Astrocyte (in vitro differentiated cells and primary cell): ENCODE measurements at regions not wholly inside any gene's neighbourhood (a gene's known extent, or its start where the extent isn't known, plus 50 kb on each side); places are given as distances from the start of the nearest gene placed in this dataset.

ENCODE experiments used
- DNase-seq: peaks from one replicate; pipeline ENCODE4 v3.0.0-alpha.2; 2010; ENCODE audit warnings: low read depth
- FAIRE-seq: peaks from 2 replicates; lab custom pipeline; 2011; peaks lifted over from hg19 to GRCh38; lab: Jason Lieb, UNC
- H2AFZ ChIP-seq: 2 replicates; pipeline ENCODE4 v1.6.0; 2012; ENCODE audit warnings: low read depth, low read length, inconsistent platforms
- H3K27ac ChIP-seq: 2 replicates; pipeline ENCODE4 v1.5.1; 2011; ENCODE audit warnings: low read depth, low read length, inconsistent platforms
- H3K27me3 ChIP-seq: 2 replicates; pipeline ENCODE4 v1.6.0; 2011; ENCODE audit warnings: low read length, inconsistent platforms; ENCODE audit not compliant: insufficient read depth
- H3K36me3 ChIP-seq: 2 replicates; pipeline ENCODE4 v1.5.1; 2011; ENCODE audit warnings: low read length, inconsistent platforms; ENCODE audit not compliant: insufficient read depth
- H3K4me1 ChIP-seq: 2 replicates; pipeline ENCODE4 v1.5.1; 2011; ENCODE audit warnings: low read length, inconsistent platforms; ENCODE audit not compliant: insufficient read depth
- H3K4me2 ChIP-seq: 2 replicates; pipeline ENCODE4 v1.6.0; 2012; ENCODE audit warnings: low read length, inconsistent platforms
- H3K4me3 ChIP-seq: 2 replicates; pipeline ENCODE4 v1.5.1; 2011; ENCODE audit warnings: low read depth, mild to moderate bottlenecking, low read length, inconsistent platforms; ENCODE audit not compliant: insufficient read depth
- H3K79me2 ChIP-seq: 2 replicates; pipeline ENCODE4 v1.6.0; 2012; ENCODE audit warnings: mild to moderate bottlenecking, low read length, inconsistent platforms; ENCODE audit not compliant: insufficient read depth
- H3K9ac ChIP-seq: 2 replicates; pipeline ENCODE4 v1.6.0; 2012; ENCODE audit warnings: mild to moderate bottlenecking, low read length, inconsistent platforms
- H3K9me3 ChIP-seq: 2 replicates; pipeline ENCODE4 v1.5.1; 2012; ENCODE audit warnings: low read depth, mild to moderate bottlenecking, low read length, inconsistent platforms; ENCODE audit not compliant: insufficient read depth
- H4K20me1 ChIP-seq: 2 replicates; pipeline ENCODE4 v1.6.0; 2012; ENCODE audit warnings: low read length, inconsistent platforms; ENCODE audit not compliant: insufficient read depth
- H3K27ac Mint-ChIP-seq: one replicate; pipeline ENCODE4 v1.8.0; 2021; ENCODE audit warnings: mild to moderate bottlenecking, mixed read lengths; ENCODE audit not compliant: unreplicated experiment
- H3K27me3 Mint-ChIP-seq: one replicate; pipeline ENCODE4 v1.8.0; 2021; ENCODE audit warnings: low read depth, mixed read lengths; ENCODE audit not compliant: unreplicated experiment
- H3K36me3 Mint-ChIP-seq: one replicate; pipeline ENCODE4 v1.8.0; 2021; ENCODE audit warnings: low read depth, mixed read lengths; ENCODE audit not compliant: unreplicated experiment
- H3K4me1 Mint-ChIP-seq: one replicate; pipeline ENCODE4 v1.8.0; 2021; ENCODE audit warnings: low read depth, mixed read lengths; ENCODE audit not compliant: unreplicated experiment
- H3K4me3 Mint-ChIP-seq: one replicate; pipeline ENCODE4 v1.8.0; 2021; ENCODE audit warnings: mild to moderate bottlenecking, moderate library complexity, mixed read lengths; ENCODE audit not compliant: unreplicated experiment
- H3K9me3 Mint-ChIP-seq: one replicate; pipeline ENCODE4 v1.8.0; 2021; ENCODE audit warnings: mild to moderate bottlenecking, mixed read lengths; ENCODE audit not compliant: unreplicated experiment
- EZH2 ChIP-seq: IDR thresholded peaks from 2 replicates; pipeline ENCODE4 v1.6.1; 2012; ENCODE audit warnings: mild to moderate bottlenecking, low read length, inconsistent platforms; ENCODE audit not compliant: insufficient read depth
- TF ChIP-seq, protein P1 (sequence below): IDR thresholded peaks from 2 replicates; pipeline ENCODE4 v1.5.1; 2011; ENCODE audit warnings: low read depth, mild to moderate bottlenecking, inconsistent platforms, low read length, moderate library complexity; ENCODE audit not compliant: insufficient read depth

- Mint-ChIP-seq H3K9me3 (no peaks in the 10 kb centered on the region), H3K27ac (no peak overlapping the region), H3K27me3 (no peaks in the 10 kb centered on the region), H3K4me3 (no peak overlapping the region), H3K4me1 (no peaks in the 10 kb centered on the region), H3K36me3 (no peaks in the 10 kb centered on the region)
- FAIRE-seq (no peak), DNase-seq (no peak)
- Histone ChIP-seq H3K4me1 (no peaks in the 10 kb centered on the region), H3K4me3 (no peak overlapping the region), H3K27me3 (no peaks in the 10 kb centered on the region), H3K9ac (no peak overlapping the region), H3K4me2 (no peak overlapping the region), H2AFZ (no peak overlapping the region), H3K79me2 (no peaks in the 10 kb centered on the region), H3K9me3 (no peaks in the 10 kb centered on the region), H3K27ac (no peak overlapping the region), H4K20me1 (no peaks in the 10 kb centered on the region), H3K36me3 (no peaks in the 10 kb centered on the region)
- TF ChIP-seq, protein P1, sequence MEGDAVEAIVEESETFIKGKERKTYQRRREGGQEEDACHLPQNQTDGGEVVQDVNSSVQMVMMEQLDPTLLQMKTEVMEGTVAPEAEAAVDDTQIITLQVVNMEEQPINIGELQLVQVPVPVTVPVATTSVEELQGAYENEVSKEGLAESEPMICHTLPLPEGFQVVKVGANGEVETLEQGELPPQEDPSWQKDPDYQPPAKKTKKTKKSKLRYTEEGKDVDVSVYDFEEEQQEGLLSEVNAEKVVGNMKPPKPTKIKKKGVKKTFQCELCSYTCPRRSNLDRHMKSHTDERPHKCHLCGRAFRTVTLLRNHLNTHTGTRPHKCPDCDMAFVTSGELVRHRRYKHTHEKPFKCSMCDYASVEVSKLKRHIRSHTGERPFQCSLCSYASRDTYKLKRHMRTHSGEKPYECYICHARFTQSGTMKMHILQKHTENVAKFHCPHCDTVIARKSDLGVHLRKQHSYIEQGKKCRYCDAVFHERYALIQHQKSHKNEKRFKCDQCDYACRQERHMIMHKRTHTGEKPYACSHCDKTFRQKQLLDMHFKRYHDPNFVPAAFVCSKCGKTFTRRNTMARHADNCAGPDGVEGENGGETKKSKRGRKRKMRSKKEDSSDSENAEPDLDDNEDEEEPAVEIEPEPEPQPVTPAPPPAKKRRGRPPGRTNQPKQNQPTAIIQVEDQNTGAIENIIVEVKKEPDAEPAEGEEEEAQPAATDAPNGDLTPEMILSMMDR, result no peak
- TF ChIP-seq EZH2, result no peak
These were observed 517.0 kb downstream of the TENT5A start for GRCh38 chr6:81235512-81235911.

- H3K4me3 Mint-ChIP-seq, result no peak overlapping the region
- DNase-seq (no peak), FAIRE-seq (no peak)
- H3K4me3 ChIP-seq, result no peak overlapping the region
- H3K79me2 ChIP-seq, result no peaks in the 10 kb centered on the region
- H4K20me1 ChIP-seq, result no peaks in the 10 kb centered on the region
- H3K27me3 Mint-ChIP-seq, result no peaks in the 10 kb centered on the region
- no peak overlapping the region for H3K9ac ChIP-seq
- no peaks in the 10 kb centered on the region for H3K27me3 ChIP-seq
- H3K27ac Mint-ChIP-seq, result no peak overlapping the region
- H3K9me3 Mint-ChIP-seq, result no peaks in the 10 kb centered on the region
- no peaks in the 10 kb centered on the region for H3K9me3 ChIP-seq
- no peak overlapping the region for H3K4me2 ChIP-seq
- H2AFZ ChIP-seq, result no peak overlapping the region
- TF ChIP-seq, protein P1, result no peak
- no peak for TF ChIP-seq EZH2
- no peaks in the 10 kb centered on the region for H3K36me3 Mint-ChIP-seq
- H3K4me1 ChIP-seq, result no peaks in the 10 kb centered on the region
- no peaks in the 10 kb centered on the region for H3K36me3 ChIP-seq
- no peak overlapping the region for H3K27ac ChIP-seq
- H3K4me1 Mint-ChIP-seq, result no peaks in the 10 kb centered on the region
These were observed 518.5 kb downstream of the TENT5A start for GRCh38 chr6:81233990-81234389.

DNA sequence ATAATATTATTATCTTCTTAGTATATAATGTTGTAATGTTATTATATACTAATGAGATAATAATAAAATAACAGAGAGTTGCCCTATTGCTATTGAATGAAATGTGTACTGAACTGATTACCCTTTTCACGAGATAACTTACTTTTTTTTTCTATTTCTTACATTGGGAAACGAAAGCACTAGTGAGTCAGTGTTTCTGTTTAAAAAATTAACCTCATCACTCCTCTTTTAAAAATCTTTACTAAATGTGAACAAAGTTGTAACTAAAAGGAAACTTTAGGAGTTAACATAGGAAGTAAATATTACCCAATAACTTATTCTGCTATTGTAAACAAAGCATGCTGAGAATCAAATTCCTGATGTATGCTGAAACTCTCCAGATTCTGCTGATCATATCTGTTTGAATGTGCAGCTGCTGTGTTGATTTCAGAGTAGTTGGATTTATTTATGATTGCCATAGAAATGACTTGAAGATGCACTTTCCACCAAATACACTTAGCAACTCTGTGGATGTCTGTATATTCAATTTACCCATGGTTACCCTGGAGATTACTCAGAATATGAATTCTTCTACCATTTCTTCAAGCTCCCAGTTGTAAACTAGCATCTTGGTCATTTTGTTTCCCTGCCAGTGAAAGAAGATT lies 523.4 kb downstream of the TENT5A start:
- no peak overlapping the region for H3K9ac ChIP-seq

More for the DNA sequence above, 523.4 kb downstream of the TENT5A start:
- H3K27ac ChIP-seq, result no peak overlapping the region
- H3K4me3 ChIP-seq, result no peak overlapping the region
- no peaks in the 10 kb centered on the region for H3K4me1 ChIP-seq
- H4K20me1 ChIP-seq, result no peaks in the 10 kb centered on the region
- no peaks in the 10 kb centered on the region for H3K4me1 Mint-ChIP-seq
- no peaks in the 10 kb centered on the region for H3K27me3 ChIP-seq
- no peaks in the 10 kb centered on the region for H3K9me3 Mint-ChIP-seq
- no peak overlapping the region for H3K27ac Mint-ChIP-seq
- no peak overlapping the region for H3K4me2 ChIP-seq
- no peaks in the 10 kb centered on the region for H3K27me3 Mint-ChIP-seq
- no peaks in the 10 kb centered on the region for H3K36me3 ChIP-seq
- no peak overlapping the region for H3K4me3 Mint-ChIP-seq
- H3K9me3 ChIP-seq, result no peaks in the 10 kb centered on the region
- TF ChIP-seq EZH2, result no peak
- TF ChIP-seq, protein P1, result no peak
- H2AFZ ChIP-seq, result no peak overlapping the region
- peak; percentile 5 for FAIRE-seq
- peak; percentile 31 for DNase-seq
- no peaks in the 10 kb centered on the region for H3K36me3 Mint-ChIP-seq
- H3K79me2 ChIP-seq, result no peaks in the 10 kb centered on the region
